DND-41 (cell line): ENCODE measurements at regions not wholly inside any gene's neighbourhood (a gene's known extent, or its start where the extent isn't known, plus 50 kb on each side); places are given as distances from the start of the nearest gene placed in this dataset.

ENCODE experiments used
- EZH2 ChIP-seq: IDR thresholded peaks from 3 replicates; pipeline ENCODE4 v1.6.1; 2012; ENCODE audit warnings: borderline replicate concordance, low read depth, mild to moderate bottlenecking, moderate library complexity, low read length, inconsistent platforms; ENCODE audit not compliant: severe bottlenecking
- TF ChIP-seq, protein P1 (sequence below): IDR thresholded peaks from 2 replicates; pipeline ENCODE4 v1.5.1; 2012; ENCODE audit warnings: borderline replicate concordance, low read length, moderate library complexity, mild to moderate bottlenecking; ENCODE audit not compliant: poor library complexity, severe bottlenecking; ENCODE audit errors: extremely low read depth

DNA sequence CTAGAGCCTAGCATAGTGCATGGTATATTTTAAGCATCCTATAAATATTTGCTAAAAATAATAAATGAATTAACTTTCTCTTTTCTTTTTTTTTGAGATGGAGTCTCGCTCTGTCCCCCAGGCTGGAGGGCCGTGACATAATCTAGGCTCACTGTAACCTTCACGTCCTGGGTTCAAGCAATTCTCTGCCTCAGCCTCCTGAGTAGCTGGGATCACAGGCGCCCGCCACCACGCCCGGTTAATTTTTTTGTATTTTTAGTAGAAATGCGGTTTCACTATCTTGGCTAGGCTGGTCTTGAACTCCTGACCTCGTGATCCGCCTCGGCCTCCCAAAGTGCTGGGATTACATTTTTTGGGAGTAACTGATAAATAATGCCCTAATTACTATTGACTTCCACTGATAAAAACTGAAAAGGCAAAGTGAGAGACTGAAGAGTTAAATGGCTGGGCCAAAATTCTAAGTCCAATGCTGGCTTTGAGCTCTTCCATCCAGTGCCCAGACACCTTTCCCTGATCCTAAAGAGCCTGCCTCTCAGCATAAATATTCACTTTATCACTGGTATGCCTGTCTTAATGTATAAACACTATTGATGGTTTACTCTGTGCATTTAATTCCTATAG, 213.0 kb upstream of the KRR1 start:
- TF ChIP-seq, protein P1, sequence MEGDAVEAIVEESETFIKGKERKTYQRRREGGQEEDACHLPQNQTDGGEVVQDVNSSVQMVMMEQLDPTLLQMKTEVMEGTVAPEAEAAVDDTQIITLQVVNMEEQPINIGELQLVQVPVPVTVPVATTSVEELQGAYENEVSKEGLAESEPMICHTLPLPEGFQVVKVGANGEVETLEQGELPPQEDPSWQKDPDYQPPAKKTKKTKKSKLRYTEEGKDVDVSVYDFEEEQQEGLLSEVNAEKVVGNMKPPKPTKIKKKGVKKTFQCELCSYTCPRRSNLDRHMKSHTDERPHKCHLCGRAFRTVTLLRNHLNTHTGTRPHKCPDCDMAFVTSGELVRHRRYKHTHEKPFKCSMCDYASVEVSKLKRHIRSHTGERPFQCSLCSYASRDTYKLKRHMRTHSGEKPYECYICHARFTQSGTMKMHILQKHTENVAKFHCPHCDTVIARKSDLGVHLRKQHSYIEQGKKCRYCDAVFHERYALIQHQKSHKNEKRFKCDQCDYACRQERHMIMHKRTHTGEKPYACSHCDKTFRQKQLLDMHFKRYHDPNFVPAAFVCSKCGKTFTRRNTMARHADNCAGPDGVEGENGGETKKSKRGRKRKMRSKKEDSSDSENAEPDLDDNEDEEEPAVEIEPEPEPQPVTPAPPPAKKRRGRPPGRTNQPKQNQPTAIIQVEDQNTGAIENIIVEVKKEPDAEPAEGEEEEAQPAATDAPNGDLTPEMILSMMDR: no peak
- no peak for TF ChIP-seq EZH2
